ENCODE measurements at regions not wholly inside any gene's neighbourhood (a gene's known extent, or its start where the extent isn't known, plus 50 kb on each side); places are given as distances from the start of the nearest gene placed in this dataset.

DNA sequence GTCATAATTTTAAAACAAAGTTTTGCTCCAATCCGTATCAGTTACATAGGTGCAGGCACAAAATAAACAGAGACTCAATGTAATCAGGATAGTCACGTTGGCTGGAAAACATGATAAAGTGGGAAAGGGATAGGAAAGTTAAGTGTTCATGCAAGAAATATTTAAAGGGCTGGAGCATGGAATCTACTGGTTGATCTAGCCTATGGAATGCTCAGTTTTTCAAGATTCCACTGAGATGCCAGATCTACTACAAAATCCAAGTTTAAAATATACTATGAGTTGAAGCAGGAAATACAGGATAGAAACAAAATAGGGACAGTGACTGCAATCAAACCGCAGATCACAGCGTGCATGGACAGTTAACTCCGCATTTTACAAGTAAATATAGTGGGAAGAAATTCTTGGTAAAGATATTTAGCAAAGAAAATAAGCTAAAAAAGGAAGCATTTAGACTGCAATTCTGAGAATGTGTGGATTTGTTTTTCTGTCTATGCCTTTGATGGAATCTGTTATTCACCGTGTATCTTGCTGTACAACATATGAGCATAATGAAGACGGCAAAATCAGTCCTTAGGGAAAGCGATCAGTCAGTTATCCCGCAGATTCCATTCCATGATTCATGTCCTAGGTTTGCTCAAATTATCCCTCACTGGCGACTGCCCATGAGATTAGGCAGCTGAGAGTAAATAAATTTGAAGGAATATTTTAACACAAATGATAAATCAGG is 1044.3 kb downstream of the FLRT2 start:
- H3K27me3 ChIP-seq, result no peaks in the 10 kb centered on the region
- ATAC-seq (no peak), FAIRE-seq (no peak), DNase-seq (no peak)
- intact Hi-C loops (cut with DNase I), result no loop called here
- H3K4me1 ChIP-seq, result peaks cover 0 to 6% (median 0%) of the 10 kb centered on the region in 3 donors
- H3K9me3 ChIP-seq, result peaks cover 0 to 3% (median 0%) of the 10 kb centered on the region in 4 donors
- no peak overlapping the region for H3K27ac ChIP-seq
- H3K36me3 ChIP-seq, result no peaks in the 10 kb centered on the region
- TF ChIP-seq, protein P1, sequence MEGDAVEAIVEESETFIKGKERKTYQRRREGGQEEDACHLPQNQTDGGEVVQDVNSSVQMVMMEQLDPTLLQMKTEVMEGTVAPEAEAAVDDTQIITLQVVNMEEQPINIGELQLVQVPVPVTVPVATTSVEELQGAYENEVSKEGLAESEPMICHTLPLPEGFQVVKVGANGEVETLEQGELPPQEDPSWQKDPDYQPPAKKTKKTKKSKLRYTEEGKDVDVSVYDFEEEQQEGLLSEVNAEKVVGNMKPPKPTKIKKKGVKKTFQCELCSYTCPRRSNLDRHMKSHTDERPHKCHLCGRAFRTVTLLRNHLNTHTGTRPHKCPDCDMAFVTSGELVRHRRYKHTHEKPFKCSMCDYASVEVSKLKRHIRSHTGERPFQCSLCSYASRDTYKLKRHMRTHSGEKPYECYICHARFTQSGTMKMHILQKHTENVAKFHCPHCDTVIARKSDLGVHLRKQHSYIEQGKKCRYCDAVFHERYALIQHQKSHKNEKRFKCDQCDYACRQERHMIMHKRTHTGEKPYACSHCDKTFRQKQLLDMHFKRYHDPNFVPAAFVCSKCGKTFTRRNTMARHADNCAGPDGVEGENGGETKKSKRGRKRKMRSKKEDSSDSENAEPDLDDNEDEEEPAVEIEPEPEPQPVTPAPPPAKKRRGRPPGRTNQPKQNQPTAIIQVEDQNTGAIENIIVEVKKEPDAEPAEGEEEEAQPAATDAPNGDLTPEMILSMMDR (IDR thresholded peaks at IDR 0.05), result no peak
- WGBS, 2 donors, result 55 to 59% methylated on average over 10 of the region's 10 CpGs
- no peak overlapping the region for H3K4me3 ChIP-seq

DNA sequence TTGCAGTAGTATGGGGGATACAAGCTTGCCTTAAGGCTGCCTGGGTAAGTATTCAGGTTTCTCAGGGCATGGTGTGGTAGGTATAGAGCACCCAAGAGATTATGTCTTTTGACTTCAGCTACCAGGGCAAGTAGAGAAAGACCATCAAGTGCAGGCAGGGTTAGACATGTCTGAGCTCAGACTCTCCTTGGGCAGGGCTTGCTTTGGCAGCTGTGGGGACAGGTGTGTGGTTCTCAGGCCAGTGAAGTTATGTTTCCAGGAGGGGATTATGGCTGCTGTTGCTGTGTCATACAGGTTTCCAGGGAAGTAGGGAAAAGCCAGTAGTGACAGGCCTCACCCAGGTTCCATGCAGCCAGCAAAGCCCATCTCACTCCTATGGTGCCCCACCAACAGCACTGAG is 1040.4 kb downstream of the FLRT2 start:
- FAIRE-seq, result no peak
- intact Hi-C loops (cut with DNase I), result no loop called here
- no peak for DNase-seq
- Histone ChIP-seq H3K9me3 (peaks cover 0 to 3% (median 0%) of the 10 kb centered on the region in 4 donors), H3K36me3 (no peaks in the 10 kb centered on the region), H3K4me1 (peaks cover 0 to 6% (median 0%) of the 10 kb centered on the region in 3 donors), H3K27ac (no peak overlapping the region), H3K4me3 (no peak overlapping the region), H3K27me3 (no peaks in the 10 kb centered on the region)
- ATAC-seq, result no peak
- TF ChIP-seq, protein P1 (IDR thresholded peaks at IDR 0.05), result no peak

DNA sequence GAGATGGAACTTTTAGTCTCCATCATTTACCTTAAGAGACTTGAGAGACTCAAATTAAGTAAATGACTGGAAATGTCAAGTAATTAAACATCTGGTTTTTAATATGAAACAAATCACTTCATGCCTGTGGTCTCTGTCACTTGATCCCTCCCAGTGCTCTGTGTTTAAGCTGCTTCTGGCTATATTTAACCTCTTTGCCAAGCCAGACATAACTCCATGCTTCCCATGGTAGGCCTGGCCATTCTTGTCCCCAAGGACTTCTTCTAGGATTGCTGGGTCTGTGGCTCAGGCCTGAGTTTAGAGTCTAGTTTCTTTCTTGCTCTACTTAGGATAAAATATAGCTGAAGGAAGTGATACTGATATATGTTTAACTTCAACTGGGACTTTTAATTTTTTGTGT is 1013.6 kb downstream of the FLRT2 start:
- H3K9me3 ChIP-seq, result no peaks in the 10 kb centered on the region
- intact Hi-C loops (cut with DNase I), result no loop called here
- no peaks in the 10 kb centered on the region for H3K4me1 ChIP-seq
- DNase-seq, result no peak
- H3K27me3 ChIP-seq, result no peaks in the 10 kb centered on the region
- no peak for ATAC-seq
- H3K27ac ChIP-seq, result no peak overlapping the region
- H3K4me3 ChIP-seq, result no peak overlapping the region
- TF ChIP-seq, protein P1 (IDR thresholded peaks at IDR 0.05), result no peak
- no peaks in the 10 kb centered on the region for H3K36me3 ChIP-seq
- no peak for FAIRE-seq

DNA sequence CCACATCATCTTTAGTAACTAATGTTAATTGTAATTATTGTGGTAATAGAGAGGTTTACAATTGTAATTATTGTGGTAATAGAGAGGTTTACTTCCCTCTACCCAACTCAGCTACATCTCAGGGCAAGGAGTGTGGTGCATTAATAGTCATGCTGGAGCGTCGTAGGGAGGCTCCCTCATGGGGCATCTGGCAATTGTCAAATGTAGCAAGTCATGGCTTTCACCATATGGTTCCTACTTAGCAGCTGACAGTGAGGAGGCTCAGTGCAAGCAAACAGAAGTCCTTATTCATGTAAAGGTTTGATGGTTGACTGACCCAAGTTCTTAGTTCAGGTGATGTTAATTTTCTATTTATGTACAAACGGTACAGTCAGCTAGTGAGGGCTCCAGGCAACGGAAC is 1012.0 kb downstream of the FLRT2 start:
- DNase-seq (no peak), ATAC-seq (no peak), FAIRE-seq (no peak)
- Histone ChIP-seq H3K4me1 (no peaks in the 10 kb centered on the region), H3K27me3 (no peaks in the 10 kb centered on the region), H3K27ac (no peak overlapping the region), H3K4me3 (no peak overlapping the region), H3K36me3 (no peaks in the 10 kb centered on the region), H3K9me3 (no peaks in the 10 kb centered on the region)
- 94 to 96% methylated on average over 4 of the region's 4 CpGs for WGBS, 2 donors
- intact Hi-C loops (cut with DNase I), result no loop called here
- TF ChIP-seq, protein P1 (IDR thresholded peaks at IDR 0.05), result no peak

DNA sequence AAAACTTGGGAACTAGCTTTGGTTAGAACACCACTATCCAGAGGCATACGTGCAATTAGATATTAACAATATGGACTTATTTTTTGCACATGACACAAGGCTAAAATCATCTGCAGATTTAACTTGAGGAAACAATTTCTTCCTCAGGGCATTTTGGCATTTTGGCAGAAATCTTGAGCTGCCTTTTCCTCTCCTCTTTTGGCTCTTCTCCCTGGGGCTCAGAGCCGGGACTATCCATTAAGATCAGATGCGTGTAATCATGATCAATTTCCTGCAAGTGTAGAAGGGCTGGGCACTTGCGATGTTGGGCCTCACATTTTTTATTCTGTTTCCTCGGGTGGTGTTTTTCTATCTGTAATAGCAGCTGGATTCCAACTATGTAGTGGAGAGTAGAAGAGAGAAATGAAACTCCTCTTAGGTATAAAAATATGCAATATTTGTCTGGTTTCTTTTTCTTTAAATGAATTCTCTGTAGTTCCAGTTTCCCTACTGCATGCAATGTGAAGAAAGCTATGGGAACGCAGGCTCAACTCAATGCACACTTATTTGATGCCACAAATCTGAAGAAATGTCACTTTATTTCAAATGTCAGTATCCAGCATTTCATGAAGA is 1010.8 kb downstream of the FLRT2 start:
- Histone ChIP-seq H3K36me3 (no peaks in the 10 kb centered on the region), H3K9me3 (no peaks in the 10 kb centered on the region), H3K27me3 (no peaks in the 10 kb centered on the region), H3K27ac (no peak overlapping the region), H3K4me3 (no peak overlapping the region), H3K4me1 (no peaks in the 10 kb centered on the region)
- FAIRE-seq, result no peak
- DNase-seq, result no peak
- TF ChIP-seq, protein P1 (IDR thresholded peaks at IDR 0.05), result no peak
- no peak for ATAC-seq
- intact Hi-C loops (cut with DNase I), result no loop called here
- 86 to 90% methylated on average over 6 of the region's 6 CpGs for WGBS, 2 donors
